Suprapubic skin (tissue), 4 donors: ENCODE measurements at regions not wholly inside any gene's neighbourhood (a gene's known extent, or its start where the extent isn't known, plus 50 kb on each side); places are given as distances from the start of the nearest gene placed in this dataset.

ENCODE experiments used
- DNase-seq, 2 donors: peaks; one replicate each; pipeline ENCODE4 v3.0.0-alpha.2; 2019; ENCODE audit warnings: low spot score in 2 of 2
- H3K27ac ChIP-seq: fragments of 200-600 bp; sonication (generic); one replicate; pipeline ENCODE4 v1.5.1; 2019
- H3K27me3 ChIP-seq: fragments of 200-600 bp; sonication (generic); one replicate; pipeline ENCODE4 v1.5.1; 2019
- H3K36me3 ChIP-seq: fragments of 200-600 bp; sonication (generic); one replicate; pipeline ENCODE4 v1.5.1; 2019
- H3K4me1 ChIP-seq: fragments of 200-600 bp; sonication (generic); one replicate; pipeline ENCODE4 v1.5.1; 2019
- H3K4me3 ChIP-seq: fragments of 200-600 bp; sonication (generic); one replicate; pipeline ENCODE4 v1.5.1; 2019; ENCODE audit warnings: mild to moderate bottlenecking
- H3K9me3 ChIP-seq: fragments of 200-600 bp; sonication (generic); one replicate; pipeline ENCODE4 v1.5.1; 2019
- EP300 ChIP-seq: sonication (generic); formaldehyde crosslinking; IDR thresholded peaks from one replicate; pipeline ENCODE4 v1.6.1; 2017; ENCODE audit warnings: antibody characterized with exemption
- POLR2A ChIP-seq, 2 donors: fragments of 450-650 bp; IDR thresholded peaks; one replicate each; pipeline ENCODE4 v1.6.1; 2017; ENCODE audit warnings: antibody characterized with exemption in 2 of 2, mild to moderate bottlenecking in 2 of 2, moderate library complexity in 2 of 2
- POLR2AphosphoS5 ChIP-seq, 3 donors: sonication (generic); formaldehyde crosslinking; IDR thresholded peaks; one replicate each; pipeline ENCODE4 v1.6.1; 2017; ENCODE audit warnings: antibody characterized with exemption in 3 of 3
- WGBS: methylation state at CpG from one replicate; pipeline ENCODE4 v1.1.5; 2018; 5-methylcytosine and 5-hydroxymethylcytosine counted together
- TF ChIP-seq, protein P1 (sequence below), 2 donors: fragments of 200-600 bp in 1 of 2; fragments of 450-650 bp in 1 of 2; sonication (generic) in 1 of 2; IDR thresholded peaks; one replicate each; pipeline ENCODE4 v1.5.1; 2016 to 2019; ENCODE audit warnings: antibody characterized with exemption in 2 of 2, mild to moderate bottlenecking in 1 of 2, moderate library complexity in 1 of 2

DNA sequence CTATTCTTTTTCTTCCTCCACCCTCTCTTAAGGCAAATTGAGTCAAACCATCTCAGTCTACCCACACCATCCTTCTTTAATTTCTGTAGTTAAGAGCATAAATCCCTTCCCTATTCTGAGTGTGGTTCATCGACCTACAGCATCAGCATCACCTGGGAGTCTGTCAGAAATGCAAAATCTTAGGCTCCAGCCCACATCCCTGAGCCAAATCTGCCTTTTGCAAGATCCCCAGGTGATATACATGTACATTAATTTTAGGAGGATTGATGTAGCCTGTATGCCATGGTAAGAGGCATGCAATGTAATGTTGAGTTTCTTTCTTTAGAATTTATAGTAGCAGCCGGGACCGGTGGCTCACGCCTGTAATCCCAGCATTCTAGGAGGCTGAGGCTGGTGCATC lies 151.7 kb upstream of the TNP1 start:
- Histone ChIP-seq H3K9me3 (no peaks in the 10 kb centered on the region), H3K4me3 (no peak overlapping the region), H3K4me1 (no peaks in the 10 kb centered on the region), H3K27ac (no peak overlapping the region), H3K36me3 (no peaks in the 10 kb centered on the region), H3K27me3 (no peaks in the 10 kb centered on the region)
- TF ChIP-seq POLR2A (IDR thresholded peaks at IDR 0.05) (no peak), EP300 (no peak), POLR2AphosphoS5 (IDR thresholded peaks at IDR 0.05) (no peak)
- TF ChIP-seq, protein P1, sequence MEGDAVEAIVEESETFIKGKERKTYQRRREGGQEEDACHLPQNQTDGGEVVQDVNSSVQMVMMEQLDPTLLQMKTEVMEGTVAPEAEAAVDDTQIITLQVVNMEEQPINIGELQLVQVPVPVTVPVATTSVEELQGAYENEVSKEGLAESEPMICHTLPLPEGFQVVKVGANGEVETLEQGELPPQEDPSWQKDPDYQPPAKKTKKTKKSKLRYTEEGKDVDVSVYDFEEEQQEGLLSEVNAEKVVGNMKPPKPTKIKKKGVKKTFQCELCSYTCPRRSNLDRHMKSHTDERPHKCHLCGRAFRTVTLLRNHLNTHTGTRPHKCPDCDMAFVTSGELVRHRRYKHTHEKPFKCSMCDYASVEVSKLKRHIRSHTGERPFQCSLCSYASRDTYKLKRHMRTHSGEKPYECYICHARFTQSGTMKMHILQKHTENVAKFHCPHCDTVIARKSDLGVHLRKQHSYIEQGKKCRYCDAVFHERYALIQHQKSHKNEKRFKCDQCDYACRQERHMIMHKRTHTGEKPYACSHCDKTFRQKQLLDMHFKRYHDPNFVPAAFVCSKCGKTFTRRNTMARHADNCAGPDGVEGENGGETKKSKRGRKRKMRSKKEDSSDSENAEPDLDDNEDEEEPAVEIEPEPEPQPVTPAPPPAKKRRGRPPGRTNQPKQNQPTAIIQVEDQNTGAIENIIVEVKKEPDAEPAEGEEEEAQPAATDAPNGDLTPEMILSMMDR (IDR thresholded peaks at IDR 0.05): no peak
- DNase-seq: no peak
- 85% methylated on average over 4 of the region's 4 CpGs for WGBS

GRCh38 chr2:217010173-217010572 lies 150.3 kb upstream of the TNP1 start:
- no peaks in the 10 kb centered on the region for H3K9me3 ChIP-seq
- no peak for DNase-seq
- H3K4me3 ChIP-seq: no peak overlapping the region
- no peak overlapping the region for H3K27ac ChIP-seq
- TF ChIP-seq, protein P1 (IDR thresholded peaks at IDR 0.05): no peak
- no peak for TF ChIP-seq POLR2A (IDR thresholded peaks at IDR 0.05)
- no peak for TF ChIP-seq EP300
- no peak for TF ChIP-seq POLR2AphosphoS5 (IDR thresholded peaks at IDR 0.05)
- no peaks in the 10 kb centered on the region for H3K4me1 ChIP-seq
- H3K36me3 ChIP-seq: no peaks in the 10 kb centered on the region
- 81% methylated on average over 3 of the region's 3 CpGs for WGBS
- H3K27me3 ChIP-seq: no peaks in the 10 kb centered on the region

GRCh38 chr2:217008794-217009193 lies 148.9 kb upstream of the TNP1 start:
- no peak for DNase-seq
- TF ChIP-seq POLR2A (IDR thresholded peaks at IDR 0.05) (no peak), EP300 (no peak), POLR2AphosphoS5 (IDR thresholded peaks at IDR 0.05) (no peak)
- TF ChIP-seq, protein P1 (IDR thresholded peaks at IDR 0.05): no peak
- H3K36me3 ChIP-seq: no peaks in the 10 kb centered on the region
- no peaks in the 10 kb centered on the region for H3K27me3 ChIP-seq
- H3K27ac ChIP-seq: no peak overlapping the region
- H3K9me3 ChIP-seq: no peaks in the 10 kb centered on the region
- H3K4me3 ChIP-seq: no peak overlapping the region
- no peaks in the 10 kb centered on the region for H3K4me1 ChIP-seq
- 89% methylated on average over 1 of the region's 2 CpGs for WGBS

DNA sequence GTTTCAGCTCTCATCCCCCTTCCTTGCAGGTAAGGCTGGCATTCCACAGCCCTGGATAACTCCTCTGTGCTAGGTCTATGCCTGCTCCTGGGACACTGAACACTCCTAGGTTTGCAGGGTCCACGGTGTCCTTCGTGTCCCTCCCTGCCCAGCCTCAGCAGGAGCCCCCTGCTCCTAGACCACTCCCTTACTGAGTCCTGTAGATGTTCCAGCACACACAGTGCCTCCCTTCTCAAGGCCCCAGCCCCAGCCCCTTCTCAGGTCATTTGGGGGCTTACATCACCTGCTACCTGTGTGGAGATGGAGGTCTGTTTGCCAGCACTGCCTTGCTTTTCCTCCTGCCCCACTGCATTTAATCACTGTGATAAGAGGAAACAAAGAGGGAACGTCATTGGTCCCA lies 146.4 kb upstream of the TNP1 start:
- Histone ChIP-seq H3K27ac (no peak overlapping the region), H3K36me3 (no peaks in the 10 kb centered on the region), H3K27me3 (no peaks in the 10 kb centered on the region), H3K4me3 (no peak overlapping the region), H3K4me1 (no peaks in the 10 kb centered on the region), H3K9me3 (no peaks in the 10 kb centered on the region)
- TF ChIP-seq POLR2AphosphoS5 (IDR thresholded peaks at IDR 0.05) (no peak), EP300 (no peak), POLR2A (IDR thresholded peaks at IDR 0.05) (no peak)
- TF ChIP-seq, protein P1 (IDR thresholded peaks at IDR 0.05): no peak
- WGBS: 92% methylated on average over 3 of the region's 3 CpGs
- no peak for DNase-seq

DNA sequence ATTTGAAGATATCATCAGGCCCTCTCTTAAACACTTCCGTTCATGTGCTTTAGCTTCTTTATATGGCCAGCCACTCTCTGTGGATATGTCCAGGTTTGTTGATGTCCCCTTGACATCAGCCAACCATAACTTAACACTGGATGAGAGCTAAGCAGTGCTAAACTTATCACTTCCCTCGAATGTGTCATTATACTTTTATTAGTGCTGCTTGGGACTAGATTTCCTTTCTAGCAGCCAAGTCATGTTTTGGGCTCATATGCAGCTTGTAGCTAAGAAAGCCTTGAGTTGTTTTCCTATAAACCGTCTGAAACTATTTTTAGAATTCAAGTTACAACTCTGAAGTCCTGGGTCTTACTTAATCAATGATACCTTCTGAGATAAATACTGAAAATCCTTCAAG lies 144.8 kb upstream of the TNP1 start:
- Histone ChIP-seq H3K36me3 (no peaks in the 10 kb centered on the region), H3K4me3 (no peak overlapping the region), H3K9me3 (no peaks in the 10 kb centered on the region), H3K27ac (no peak overlapping the region), H3K4me1 (no peaks in the 10 kb centered on the region), H3K27me3 (no peaks in the 10 kb centered on the region)
- 31% methylated on average over 3 of the region's 3 CpGs for WGBS
- no peak for TF ChIP-seq POLR2AphosphoS5 (IDR thresholded peaks at IDR 0.05)
- TF ChIP-seq, protein P1 (IDR thresholded peaks at IDR 0.05): no peak
- no peak for TF ChIP-seq EP300
- TF ChIP-seq POLR2A (IDR thresholded peaks at IDR 0.05): no peak
- DNase-seq: no peak
